ENCODE measurements at regions not wholly inside any gene's neighbourhood (a gene's known extent, or its start where the extent isn't known, plus 50 kb on each side); places are given as distances from the start of the nearest gene placed in this dataset.
A peak's percentile ranks its signal among the peaks of the same experiment; 100 is the strongest.

DNA sequence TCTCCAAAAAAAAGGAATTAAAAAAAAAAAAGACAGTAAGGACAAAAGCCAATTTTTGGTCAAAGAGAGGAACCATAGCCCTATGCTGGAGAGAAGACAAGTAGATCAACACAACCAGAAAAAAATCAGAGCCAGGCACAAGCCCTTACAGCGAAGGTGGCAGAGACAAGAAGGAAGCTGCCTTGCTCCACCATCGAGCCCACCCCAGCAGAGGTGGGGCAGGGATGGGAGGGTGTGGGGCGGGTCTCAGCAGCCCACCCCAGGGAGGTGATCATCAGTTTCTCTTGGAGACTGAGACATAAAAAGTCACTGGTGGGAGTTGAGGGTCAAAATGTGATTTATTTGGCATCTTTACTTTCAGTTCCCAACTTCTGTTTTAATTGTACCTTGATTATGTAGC, 332.4 kb downstream of the FOXO1 start:
- TF ChIP-seq CTCF (conservative IDR thresholded peaks at IDR 0.05) (no peak), ZFX (IDR thresholded peaks at IDR 0.05) (no peak)
- H3K27ac ChIP-seq, result no peak overlapping the region

- TF ChIP-seq CTCF (conservative IDR thresholded peaks at IDR 0.05) (no peak), ZFX (IDR thresholded peaks at IDR 0.05) (no peak)
These were observed 331.8 kb downstream of the FOXO1 start for GRCh38 chr13:40334616-40335015.

DNA sequence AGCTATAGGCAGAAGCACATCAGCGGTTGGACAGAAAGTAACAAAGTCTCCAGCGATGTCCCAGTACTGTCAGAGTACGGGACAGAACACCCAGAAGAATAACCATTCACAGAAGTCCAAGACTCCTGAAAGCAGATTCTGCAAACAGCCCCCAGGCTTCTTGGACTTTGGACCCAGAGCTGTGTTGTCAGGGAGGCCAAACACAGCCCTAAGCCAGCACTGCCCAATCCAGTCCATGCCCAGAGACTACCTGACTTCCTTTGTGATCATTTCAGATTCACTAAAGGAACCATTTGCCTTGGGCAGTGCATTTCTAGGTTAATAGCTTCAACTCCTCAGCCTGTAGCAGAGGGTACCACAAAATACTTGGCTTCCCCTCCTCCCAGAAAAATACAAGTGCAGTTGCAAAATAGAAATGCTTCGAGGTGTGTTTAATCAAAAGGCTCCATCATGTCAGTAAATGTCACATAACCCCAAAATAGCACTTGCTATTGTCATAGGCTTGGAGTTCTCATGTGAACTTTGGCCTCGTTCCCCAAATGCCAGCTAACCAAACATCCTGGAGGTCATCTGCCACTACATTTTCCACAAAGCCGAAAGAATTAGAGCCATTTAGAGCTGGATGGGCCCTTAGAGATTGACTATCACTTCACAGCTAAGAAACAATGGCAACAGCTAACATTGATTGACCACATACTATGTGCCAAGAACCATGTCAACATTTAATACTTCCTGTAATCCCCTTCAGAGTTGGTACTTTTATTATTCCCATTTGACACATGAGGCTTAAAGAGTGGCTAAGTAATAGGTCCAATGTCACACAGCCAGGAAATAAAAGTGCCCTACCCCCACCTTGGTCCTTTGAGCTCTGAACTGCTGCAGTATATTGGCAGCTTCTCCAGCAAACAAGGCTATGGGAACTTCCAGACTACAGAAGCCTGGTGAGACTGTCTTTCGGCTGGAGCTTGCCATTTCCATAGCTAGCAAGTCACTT, 329.9 kb downstream of the FOXO1 start:
- no peak overlapping the region for H3K27ac ChIP-seq
- TF ChIP-seq ZFX (IDR thresholded peaks at IDR 0.05) (no peak), CTCF (conservative IDR thresholded peaks at IDR 0.05) (no peak)

More at GRCh38 chr13:40334616-40335015, 331.8 kb downstream of the FOXO1 start:
- H3K27ac ChIP-seq, result no peak overlapping the region

- no peak for TF ChIP-seq ZFX (IDR thresholded peaks at IDR 0.05)
- TF ChIP-seq CTCF (conservative IDR thresholded peaks at IDR 0.05), result no peak
- no peak overlapping the region for H3K27ac ChIP-seq
These were observed 328.8 kb downstream of the FOXO1 start for GRCh38 chr13:40337651-40338050.

DNA sequence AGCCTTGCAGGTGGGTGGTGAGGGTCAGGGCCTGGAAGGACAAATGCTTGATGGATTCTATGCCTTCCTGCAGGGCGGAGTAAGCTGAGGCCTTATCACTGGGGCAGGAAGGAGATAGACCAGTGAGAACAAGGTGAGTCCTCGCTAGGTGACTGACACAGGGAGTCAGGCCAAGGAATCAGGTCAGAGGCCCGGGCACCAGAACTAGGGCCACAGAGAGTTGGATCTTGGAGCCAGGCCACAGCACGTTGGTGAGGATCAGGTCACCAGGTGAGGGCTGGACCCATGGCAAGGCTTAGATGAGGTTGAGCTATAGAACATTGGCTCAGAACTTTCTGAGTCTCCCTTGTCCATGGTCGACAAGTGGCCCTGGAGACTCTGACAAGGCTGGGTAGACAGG, 328.2 kb downstream of the FOXO1 start:
- TF ChIP-seq ZFX (IDR thresholded peaks at IDR 0.05) (no peak), CTCF (conservative IDR thresholded peaks at IDR 0.05) (no peak)
- no peak overlapping the region for H3K27ac ChIP-seq

- TF ChIP-seq CTCF (conservative IDR thresholded peaks at IDR 0.05), result peak; percentile 22; the same call in 1 of the 2 replicates
- TF ChIP-seq ZFX (IDR thresholded peaks at IDR 0.05), result no peak
- no peak overlapping the region for H3K27ac ChIP-seq
These were observed 325.9 kb downstream of the FOXO1 start for GRCh38 chr13:40340368-40341095.

GRCh38 chr13:40341096-40341471, 325.4 kb downstream of the FOXO1 start:
- no peak for TF ChIP-seq CTCF (conservative IDR thresholded peaks at IDR 0.05)
- TF ChIP-seq ZFX (IDR thresholded peaks at IDR 0.05), result no peak
- H3K27ac ChIP-seq, result no peak overlapping the region

Data from C4-2B (cell line).